ENCODE measurements at regions not wholly inside any gene's neighbourhood (a gene's known extent, or its start where the extent isn't known, plus 50 kb on each side); places are given as distances from the start of the nearest gene placed in this dataset.

GRCh38 chr22:47784367-47784983, 1022.0 kb downstream of the TBC1D22A start:
- peaks cover 0 to 9% (median 0%) of the 10 kb centered on the region in 3 donors for H3K4me1 ChIP-seq
- no peaks in the 10 kb centered on the region for H3K36me3 ChIP-seq
- peaks cover 0 to 19% (median 10%) of the 10 kb centered on the region in 3 donors for H3K9me3 ChIP-seq
- H3K27ac ChIP-seq, result no peak overlapping the region
- H3K27me3 ChIP-seq, result peaks cover 0 to 66% (median 0%) of the 10 kb centered on the region in 4 donors
- no peak for DNase-seq
- 88% methylated on average over 1 of the region's 4 CpGs; no CpG with 5 or more reads in 1 of the 2 donors for WGBS, 2 donors
- TF ChIP-seq CTCF (IDR thresholded peaks at IDR 0.05), result no peak
- TF ChIP-seq POLR2A (IDR thresholded peaks at IDR 0.05), result no peak
- intact Hi-C loops (cut with DNase I), result no loop called here
- no peak overlapping the region for H3K4me3 ChIP-seq

- Histone ChIP-seq H3K4me3 (no peak overlapping the region), H3K9me3 (peaks cover 0 to 19% (median 10%) of the 10 kb centered on the region in 3 donors), H3K27me3 (peaks cover 0 to 68% (median 0%) of the 10 kb centered on the region in 4 donors), H3K36me3 (no peaks in the 10 kb centered on the region), H3K27ac (no peak overlapping the region), H3K4me1 (peaks cover 0 to 8% (median 0%) of the 10 kb centered on the region in 3 donors)
- no peak for TF ChIP-seq POLR2A (IDR thresholded peaks at IDR 0.05)
- no peak for TF ChIP-seq CTCF (IDR thresholded peaks at IDR 0.05)
- no peak for DNase-seq
- WGBS, 2 donors, result 76 to 86% methylated on average over 6 to 13 of the region's 20 CpGs
- intact Hi-C loops (cut with DNase I), result no loop called here
These were observed 1021.2 kb downstream of the TBC1D22A start for GRCh38 chr22:47783433-47784366.

- intact Hi-C loops (cut with DNase I), result no loop called here
- Histone ChIP-seq H3K36me3 (no peaks in the 10 kb centered on the region), H3K4me1 (no peaks in the 10 kb centered on the region), H3K27ac (no peak overlapping the region), H3K9me3 (peaks cover 0 to 19% (median 10%) of the 10 kb centered on the region in 3 donors), H3K27me3 (peaks cover 0 to 61% (median 0%) of the 10 kb centered on the region in 4 donors), H3K4me3 (no peak overlapping the region)
- 65 to 83% methylated on average over 11 of the region's 15 CpGs for WGBS, 2 donors
- DNase-seq, result no peak
- no peak for TF ChIP-seq POLR2A (IDR thresholded peaks at IDR 0.05)
- no peak for TF ChIP-seq CTCF (IDR thresholded peaks at IDR 0.05)
These were observed 1020.1 kb downstream of the TBC1D22A start for GRCh38 chr22:47782328-47783075.

GRCh38 chr22:47781427-47782111, 1019.1 kb downstream of the TBC1D22A start:
- Histone ChIP-seq H3K36me3 (no peaks in the 10 kb centered on the region), H3K9me3 (peaks cover 0 to 19% (median 10%) of the 10 kb centered on the region in 3 donors), H3K4me3 (no peak overlapping the region), H3K4me1 (peaks cover 0 to under 1% (median 0%) of the 10 kb centered on the region in 3 donors), H3K27me3 (peaks cover 0 to 52% (median 0%) of the 10 kb centered on the region in 4 donors), H3K27ac (no peak overlapping the region)
- intact Hi-C loops (cut with DNase I), result no loop called here
- WGBS, 2 donors, result 87 to 89% methylated on average over 18 to 20 of the region's 20 CpGs
- no peak for DNase-seq
- no peak for TF ChIP-seq POLR2A (IDR thresholded peaks at IDR 0.05)
- no peak for TF ChIP-seq CTCF (IDR thresholded peaks at IDR 0.05)

Data from esophagus squamous epithelium (tissue), 5 donors.